HEK293T (cell line): ENCODE measurements at regions not wholly inside any gene's neighbourhood (a gene's known extent, or its start where the extent isn't known, plus 50 kb on each side); places are given as distances from the start of the nearest gene placed in this dataset.

Source experiments
- ARNT ChIP-seq: fragments of 450-650 bp; IDR thresholded peaks from 2 replicates; pipeline ENCODE4 v1.6.1; 2017; ENCODE audit warnings: mild to moderate bottlenecking
- BHLHE40 ChIP-seq: fragments of 450-650 bp; IDR thresholded peaks from 2 replicates; pipeline ENCODE4 v1.6.1; 2016; ENCODE audit warnings: mild to moderate bottlenecking, moderate library complexity, borderline replicate concordance
- ELF4 ChIP-seq: fragments of 450-650 bp; IDR thresholded peaks from 2 replicates; pipeline ENCODE4 v1.6.1; 2017; ENCODE audit warnings: antibody characterized with exemption
- FOXA1 ChIP-seq: fragments of 450-650 bp; IDR thresholded peaks from 2 replicates; pipeline ENCODE4 v1.6.1; 2016; ENCODE audit warnings: mild to moderate bottlenecking
- FOXK2 ChIP-seq: fragments of 450-650 bp; IDR thresholded peaks from 2 replicates; pipeline ENCODE4 v1.6.1; 2016; ENCODE audit warnings: mild to moderate bottlenecking
- FOXM1 ChIP-seq: fragments of 450-650 bp; IDR thresholded peaks from 2 replicates; pipeline ENCODE4 v1.6.1; 2017; ENCODE audit warnings: mild to moderate bottlenecking, borderline replicate concordance
- HDGF ChIP-seq: fragments of 450-650 bp; IDR thresholded peaks from 2 replicates; pipeline ENCODE4 v1.6.1; 2017; ENCODE audit warnings: antibody characterized with exemption, borderline replicate concordance
- LEF1 ChIP-seq: fragments of 450-650 bp; IDR thresholded peaks from 2 replicates; pipeline ENCODE4 v1.6.1; 2017; ENCODE audit warnings: mild to moderate bottlenecking, borderline replicate concordance
- NFRKB ChIP-seq: fragments of 450-650 bp; IDR thresholded peaks from 2 replicates; pipeline ENCODE4 v1.6.1; 2016; ENCODE audit warnings: mild to moderate bottlenecking, moderate library complexity
- PKNOX1 ChIP-seq: fragments of 450-650 bp; IDR thresholded peaks from 2 replicates; pipeline ENCODE4 v1.6.1; 2016
- SP1 ChIP-seq: fragments of 450-650 bp; IDR thresholded peaks from 2 replicates; pipeline ENCODE4 v1.6.1; 2017
- SUZ12 ChIP-seq: fragments of 450-650 bp; IDR thresholded peaks from 2 replicates; pipeline ENCODE4 v1.6.1; 2016; ENCODE audit warnings: mild to moderate bottlenecking
- TARDBP ChIP-seq: fragments of 450-650 bp; IDR thresholded peaks from 2 replicates; pipeline ENCODE4 v1.6.1; 2016
- ZNF384 ChIP-seq: fragments of 450-650 bp; IDR thresholded peaks from 2 replicates; pipeline ENCODE4 v1.6.1; 2016

- no peak for TF ChIP-seq FOXM1
- no peak for TF ChIP-seq ZNF384
- TF ChIP-seq SP1: no peak
- no peak for TF ChIP-seq BHLHE40
- no peak for TF ChIP-seq TARDBP
- TF ChIP-seq NFRKB: no peak
- no peak for TF ChIP-seq HDGF
- no peak for TF ChIP-seq ARNT
- TF ChIP-seq LEF1: no peak
- no peak for TF ChIP-seq FOXK2
- TF ChIP-seq FOXA1: no peak
- no peak for TF ChIP-seq SUZ12
- no peak for TF ChIP-seq ELF4
- no peak for TF ChIP-seq PKNOX1
These were observed 1249.6 kb upstream of the FAM98A start for GRCh38 chr2:34848691-34849090.
